Stimulated activated CD4-positive, alpha-beta T cell treated with anti-CD3 and anti-CD28 coated beads, Interleukin-1b, Interleukin-23, amount 100 ng/mL, for 4 hours (primary cell): ENCODE measurements at regions not wholly inside any gene's neighbourhood (a gene's known extent, or its start where the extent isn't known, plus 50 kb on each side); places are given as distances from the start of the nearest gene placed in this dataset.
"Not testable (repeated sequence)": the region's sequence is repeated elsewhere in the genome, so short reads cannot be mapped to it uniquely, and the experiment has no call there.

ENCODE experiments used
- DNase-seq, 2 donors: peaks; one replicate each; pipeline ENCODE4 v3.0.0-alpha.2; 2020; ENCODE audit warnings: low read depth in 2 of 2

- DNase-seq, result no peak
Observed at GRCh38 chr14:35944847-35945246, 118.7 kb downstream of the BRMS1L start.

- DNase-seq, result no peak
Observed at GRCh38 chr14:35940291-35940690, 114.2 kb downstream of the BRMS1L start.

GRCh38 chr14:35938770-35939169, 112.6 kb downstream of the BRMS1L start:
- DNase-seq, result no peak

- DNase-seq, result no peak
Observed at GRCh38 chr14:35934499-35934898, 108.4 kb downstream of the BRMS1L start.

- DNase-seq, result peak in 1 of 2 donors; percentile 23
Observed at GRCh38 chr14:35932659-35933159, 106.6 kb downstream of the BRMS1L start.

- no peak for DNase-seq
Observed at GRCh38 chr14:35932136-35932535, 106.0 kb downstream of the BRMS1L start.

- DNase-seq, result no peak
Observed at GRCh38 chr14:35931346-35931745, 105.2 kb downstream of the BRMS1L start.

- no peak for DNase-seq
Observed at GRCh38 chr14:35929186-35929585, 103.0 kb downstream of the BRMS1L start.

GRCh38 chr14:35927727-35928126, 101.6 kb downstream of the BRMS1L start:
- no peak for DNase-seq

- DNase-seq, result no peak
Observed at GRCh38 chr14:35925319-35925718, 99.2 kb downstream of the BRMS1L start.

GRCh38 chr14:35922590-35922989, 96.5 kb downstream of the BRMS1L start:
- DNase-seq, result not testable (repeated sequence)

- DNase-seq, result no peak
Observed at GRCh38 chr14:35921745-35922144, 95.6 kb downstream of the BRMS1L start.
